Stimulated activated CD8-positive, alpha-beta memory T cell treated with anti-CD3 and anti-CD28 coated beads, Interleukin-12 subunit alpha, Interleukin-12 subunit beta, amount 100 ng/mL, for 1 hour (primary cell): ENCODE measurements at regions not wholly inside any gene's neighbourhood (a gene's known extent, or its start where the extent isn't known, plus 50 kb on each side); places are given as distances from the start of the nearest gene placed in this dataset.
"Not testable (repeated sequence)": the region's sequence is repeated elsewhere in the genome, so short reads cannot be mapped to it uniquely, and the experiment has no call there.

ENCODE experiments used
- DNase-seq: peaks from one replicate; pipeline ENCODE4 v3.0.0-alpha.2; 2020; ENCODE audit warnings: low read depth

- DNase-seq: no peak
These were observed 166.3 kb downstream of the KIF26A start for GRCh38 chr14:104304451-104305351.

GRCh38 chr14:104305511-104306449, 167.4 kb downstream of the KIF26A start:
- DNase-seq: no peak

- no peak for DNase-seq
These were observed 168.2 kb downstream of the KIF26A start for GRCh38 chr14:104306450-104307040.

- DNase-seq: no peak
These were observed 168.8 kb downstream of the KIF26A start for GRCh38 chr14:104307246-104307626.

GRCh38 chr14:104307627-104308401, 169.4 kb downstream of the KIF26A start:
- no peak for DNase-seq

GRCh38 chr14:104308534-104308933, 170.1 kb downstream of the KIF26A start:
- DNase-seq: not testable (repeated sequence)

- no peak for DNase-seq
These were observed 171.4 kb downstream of the KIF26A start for GRCh38 chr14:104309657-104310369.

GRCh38 chr14:104311358-104311757, 173.0 kb downstream of the KIF26A start:
- DNase-seq: no peak

GRCh38 chr14:104313674-104314073, 175.3 kb downstream of the KIF26A start:
- no peak for DNase-seq

GRCh38 chr14:104314251-104314941, 176.0 kb downstream of the KIF26A start:
- DNase-seq: no peak

- DNase-seq: no peak
These were observed 176.8 kb downstream of the KIF26A start for GRCh38 chr14:104315169-104315568.

GRCh38 chr14:104315625-104316024, 177.2 kb downstream of the KIF26A start:
- no peak for DNase-seq

GRCh38 chr14:104316121-104316722, 177.8 kb downstream of the KIF26A start:
- DNase-seq: no peak

- no peak for DNase-seq
These were observed 178.5 kb downstream of the KIF26A start for GRCh38 chr14:104316723-104317491.

- DNase-seq: no peak
These were observed 179.1 kb downstream of the KIF26A start for GRCh38 chr14:104317492-104317805.

- DNase-seq: no peak
These were observed 179.7 kb downstream of the KIF26A start for GRCh38 chr14:104317975-104318557.

GRCh38 chr14:104318558-104319490, 180.4 kb downstream of the KIF26A start:
- no peak for DNase-seq
